H1 (cell line): ENCODE measurements at regions not wholly inside any gene's neighbourhood (a gene's known extent, or its start where the extent isn't known, plus 50 kb on each side); places are given as distances from the start of the nearest gene placed in this dataset.

Experiments used
- CTCF ChIA-PET: fragments of 300-600 bp; sonication (Branson Sonifier 250); formaldehyde crosslinking; loops from one replicate; lab custom pipeline; 2021; ENCODE audit not compliant: partially characterized antibody; lab: Charles Lee
- POLR2A ChIA-PET: fragments of 300-600 bp; sonication (Branson Sonifier 250); formaldehyde crosslinking; loops from one replicate; lab custom pipeline; 2021; ENCODE audit warnings: inconsistent platforms; ENCODE audit not compliant: partially characterized antibody; lab: Charles Lee
- DNase-seq, 2 experiments: peaks; one replicate each; pipeline versions ENCODE4 v3.0.0 to v3.0.0-alpha.2; 2010 to 2022; ENCODE audit warnings: low spot score in 2 of 2, low read depth in 1 of 2, mixed read lengths in 1 of 2
- FAIRE-seq: peaks from 2 replicates; lab custom pipeline; 2011; peaks lifted over from hg19 to GRCh38; lab: Jason Lieb, UNC
- H2AFZ ChIP-seq: 2 replicates; pipeline ENCODE4 v1.8.1; 2012; ENCODE audit warnings: low read length, inconsistent platforms
- H2AK5ac ChIP-seq: 2 replicates; pipeline ENCODE4 v1.6.1; 2013; ENCODE audit warnings: low read depth, low read length
- H2BK120ac ChIP-seq: replicated peaks from 2 replicates; pipeline ENCODE3; 2013; ENCODE audit warnings: low read depth, low read length, inconsistent platforms
- H2BK12ac ChIP-seq: 2 replicates; pipeline ENCODE4 v1.6.1; 2013; ENCODE audit warnings: low read depth, low read length
- H2BK15ac ChIP-seq: 2 replicates; pipeline ENCODE4 v1.6.1; 2013; ENCODE audit warnings: low read length
- H2BK20ac ChIP-seq: 2 replicates; pipeline ENCODE4 v1.6.1; 2013; ENCODE audit warnings: low read length
- H2BK5ac ChIP-seq: 2 replicates; pipeline ENCODE4 v1.6.1; 2013; ENCODE audit warnings: low read depth, low read length
- H3K14ac ChIP-seq: 2 replicates; pipeline ENCODE4 v1.6.1; 2013; ENCODE audit warnings: inconsistent platforms; ENCODE audit not compliant: insufficient read length
- H3K18ac ChIP-seq: 2 replicates; pipeline ENCODE4 v1.6.1; 2013; ENCODE audit warnings: low read length; ENCODE audit errors: extremely low read depth
- H3K23ac ChIP-seq: 2 replicates; pipeline ENCODE4 v1.6.1; 2013; ENCODE audit warnings: inconsistent platforms; ENCODE audit not compliant: insufficient read length
- H3K23me2 ChIP-seq: 2 replicates; pipeline ENCODE4 v1.6.1; 2013; ENCODE audit warnings: low read depth, low read length
- H3K27ac ChIP-seq: 2 replicates; pipeline ENCODE4 v1.6.1; 2011; ENCODE audit warnings: low read depth, low read length, inconsistent platforms
- H3K27me3 ChIP-seq, 4 experiments: replicated peaks in 1 of 4; 1 replicate in 1 of 4; 2 replicates in 3 of 4; pipeline versions ENCODE4 v1.6.1 to v1.8.1; 2011 to 2013; ENCODE audit warnings: low read length in 3 of 4, mild to moderate bottlenecking in 3 of 4, inconsistent platforms in 2 of 4, mixed read lengths in 2 of 4, moderate library complexity in 1 of 4; ENCODE audit not compliant: control insufficient read depth in 3 of 4, insufficient read depth in 3 of 4; ENCODE audit errors: extremely low read depth in 1 of 4
- H3K36me3 ChIP-seq, 4 experiments: 2 replicates each; pipeline versions ENCODE4 v1.6.1 to v1.8.1; 2011 to 2013; ENCODE audit warnings: mild to moderate bottlenecking in 4 of 4, low read length in 3 of 4, moderate library complexity in 2 of 4, control low read depth in 1 of 4, inconsistent platforms in 1 of 4; ENCODE audit not compliant: insufficient read depth in 4 of 4, control insufficient read depth in 2 of 4
- H3K4ac ChIP-seq: replicated peaks from 2 replicates; pipeline ENCODE3; 2013; ENCODE audit warnings: low read length, low read depth, mixed read lengths, inconsistent platforms; ENCODE audit not compliant: insufficient read length
- H3K4me1 ChIP-seq, 4 experiments: replicated peaks in 1 of 4; 1 replicate in 1 of 4; 2 replicates in 3 of 4; pipeline versions ENCODE4 v1.6.1 to v1.8.1; 2011 to 2013; ENCODE audit warnings: low read length in 3 of 4, inconsistent platforms in 2 of 4, mixed read lengths in 1 of 4; ENCODE audit not compliant: insufficient read depth in 4 of 4, control insufficient read depth in 3 of 4
- H3K4me2 ChIP-seq, 2 experiments: 2 replicates each; pipeline versions ENCODE4 v1.6.1 to v1.8.1; 2011 to 2013; ENCODE audit warnings: low read depth in 2 of 2, low read length in 2 of 2, control low read depth in 1 of 2, inconsistent platforms in 1 of 2, mild to moderate bottlenecking in 1 of 2; ENCODE audit not compliant: insufficient read depth in 1 of 2
- H3K4me3 ChIP-seq, 4 experiments: fragments of 200-600, 300-600 bp in 1 of 4; sonication (generic), shearing (Covaris generic), sonication (Bioruptor Twin) in 1 of 4; 2 replicates each; pipeline versions ENCODE4 v1.5.1 to v1.8.1; 2011 to 2016; ENCODE audit warnings: low read length in 4 of 4, low read depth in 3 of 4, control low read depth in 2 of 4, inconsistent platforms in 2 of 4, mild to moderate bottlenecking in 2 of 4, mixed read lengths in 1 of 4, moderate library complexity in 1 of 4; ENCODE audit not compliant: insufficient read depth in 2 of 4; ENCODE audit errors: extremely low read depth in 1 of 4
- H3K56ac ChIP-seq: replicated peaks from 2 replicates; pipeline ENCODE3; 2013; ENCODE audit warnings: low read depth, mild to moderate bottlenecking, mixed read lengths, low read length, inconsistent platforms; ENCODE audit not compliant: insufficient read length
- H3K79me1 ChIP-seq: 2 replicates; pipeline ENCODE4 v1.6.1; 2013; ENCODE audit warnings: low read depth, low read length, control low read depth
- H3K79me2 ChIP-seq, 2 experiments: 2 replicates each; pipeline versions ENCODE4 v1.6.1 to v1.8.1; 2012 to 2013; ENCODE audit warnings: low read length in 2 of 2, mild to moderate bottlenecking in 2 of 2, inconsistent platforms in 1 of 2; ENCODE audit not compliant: insufficient read depth in 2 of 2, control insufficient read depth in 1 of 2
- H3K9ac ChIP-seq, 4 experiments: replicated peaks in 1 of 4; 1 replicate in 1 of 4; 2 replicates in 3 of 4; pipeline versions ENCODE4 v1.6.1 to v1.8.1; 2011 to 2013; ENCODE audit warnings: low read depth in 3 of 4, low read length in 3 of 4, control low read depth in 2 of 4, mild to moderate bottlenecking in 2 of 4, moderate library complexity in 2 of 4, inconsistent platforms in 1 of 4; ENCODE audit errors: extremely low read depth in 1 of 4
- H3K9me3 ChIP-seq, 2 experiments: 2 replicates each; pipeline versions ENCODE4 v1.6.1 to v1.8.1; 2012 to 2013; ENCODE audit warnings: mild to moderate bottlenecking in 2 of 2, moderate library complexity in 2 of 2, control low read depth in 1 of 2, inconsistent platforms in 1 of 2, low read depth in 1 of 2, low read length in 1 of 2, mixed read lengths in 1 of 2; ENCODE audit not compliant: insufficient read depth in 2 of 2
- H4K20me1 ChIP-seq, 2 experiments: replicated peaks in 1 of 2; 2 replicates each; pipeline versions ENCODE3 to v1.8.1; 2011 to 2013; ENCODE audit warnings: inconsistent platforms in 2 of 2, low read length in 2 of 2, mild to moderate bottlenecking in 1 of 2; ENCODE audit not compliant: insufficient read depth in 2 of 2, control insufficient read depth in 1 of 2
- H4K5ac ChIP-seq: 2 replicates; pipeline ENCODE4 v1.6.1; 2013; ENCODE audit warnings: low read length, low read depth, mixed read lengths, inconsistent platforms; ENCODE audit not compliant: insufficient read length
- H4K8ac ChIP-seq: 2 replicates; pipeline ENCODE4 v1.8.0; 2013; ENCODE audit warnings: mild to moderate bottlenecking, moderate library complexity, low read length, inconsistent platforms; ENCODE audit not compliant: insufficient read depth; ENCODE audit errors: extremely low read depth
- H4K91ac ChIP-seq: replicated peaks from 2 replicates; pipeline ENCODE3; 2013; ENCODE audit warnings: low read length, mixed read lengths, inconsistent platforms; ENCODE audit not compliant: insufficient read length
- CHD1 ChIP-seq: IDR thresholded peaks from 2 replicates; pipeline ENCODE4 v1.6.1; 2012; ENCODE audit warnings: low read depth, low read length, improper control_type of control experiment
- CTBP2 ChIP-seq: IDR thresholded peaks from 2 replicates; pipeline ENCODE4 v1.7.0; 2011; ENCODE audit warnings: borderline replicate concordance, mild to moderate bottlenecking, moderate library complexity, mixed read lengths, low read length; ENCODE audit not compliant: insufficient read depth, insufficient read length
- EZH2 ChIP-seq: fragments of 200-600 bp; sonication (generic); IDR thresholded peaks from 2 replicates; pipeline ENCODE4 v1.7.1; 2012; ENCODE audit warnings: low read depth, mild to moderate bottlenecking, moderate library complexity, low read length, inconsistent platforms; ENCODE audit not compliant: severe bottlenecking
- NANOG ChIP-seq: IDR thresholded peaks from 2 replicates; pipeline ENCODE4 v1.6.1; 2011; ENCODE audit warnings: low read length, low read depth, mild to moderate bottlenecking, inconsistent platforms; ENCODE audit not compliant: insufficient read depth, poor library complexity, severe bottlenecking
- POLR2A ChIP-seq, 2 experiments: IDR thresholded peaks; 1 replicate in 1 of 2; 2 replicates in 1 of 2; pipeline ENCODE4 v1.6.1; 2011; ENCODE audit warnings: low read depth in 2 of 2, low read length in 2 of 2, mild to moderate bottlenecking in 2 of 2; ENCODE audit errors: control extremely low read depth in 1 of 2
- POU5F1 ChIP-seq: IDR thresholded peaks from 2 replicates; pipeline ENCODE4 v1.6.1; 2011; ENCODE audit warnings: low read depth, mild to moderate bottlenecking, low read length, moderate library complexity
- RFX5 ChIP-seq: IDR thresholded peaks from 2 replicates; pipeline ENCODE4 v1.6.1; 2011; ENCODE audit warnings: low read depth, low read length, improper control_type of control experiment, borderline replicate concordance
- RXRA ChIP-seq: IDR thresholded peaks from 2 replicates; pipeline ENCODE4 v1.6.1; 2011; ENCODE audit warnings: low read depth, mild to moderate bottlenecking, low read length, moderate library complexity; ENCODE audit not compliant: insufficient read depth
- SIRT6 ChIP-seq: IDR thresholded peaks from one replicate; pipeline ENCODE4 v1.7.1; 2012; ENCODE audit warnings: low read length, inconsistent platforms
- TBP ChIP-seq: IDR thresholded peaks from 2 replicates; pipeline ENCODE4 v1.6.1; 2011; ENCODE audit warnings: low read depth, low read length, improper control_type of control experiment

DNA sequence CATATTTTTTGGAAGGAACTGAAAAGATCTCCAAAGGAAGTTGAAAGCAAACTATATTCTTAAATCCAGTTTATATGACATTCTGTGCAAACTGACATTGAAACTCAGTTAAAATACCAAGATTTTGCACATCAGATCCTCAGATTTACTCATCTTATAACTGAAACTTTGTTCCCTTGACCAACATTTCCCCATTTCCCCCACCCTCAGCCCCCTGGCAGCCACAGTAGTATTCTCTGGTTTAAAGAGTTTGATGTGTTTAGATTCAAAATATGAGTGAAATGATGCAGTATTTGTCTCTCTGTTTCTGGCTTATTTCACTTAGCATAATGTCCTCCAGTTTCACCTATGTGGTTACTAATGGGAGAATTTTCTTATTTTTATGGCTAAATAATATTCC is 99.2 kb upstream of the ITGA4 start:
- H4K20me1 ChIP-seq = no peaks in the 10 kb centered on the region
- no peak overlapping the region for H2BK120ac ChIP-seq
- DNase-seq (no peak), FAIRE-seq (no peak)
- H3K79me1 ChIP-seq = no peaks in the 10 kb centered on the region
- TF ChIP-seq TBP = no peak
- no peak for TF ChIP-seq EZH2
- no peak for TF ChIP-seq SIRT6
- no peak for TF ChIP-seq RFX5
- TF ChIP-seq NANOG = no peak
- TF ChIP-seq POU5F1 = no peak
- no peak for TF ChIP-seq POLR2A (IDR thresholded peaks at IDR 0.05; ENCODE audit: control extremely low read depth in 1 of 2, low read depth in 2 of 2, low read length in 2 of 2)
- no peak for TF ChIP-seq CTBP2
- no peak for TF ChIP-seq CHD1
- TF ChIP-seq RXRA = no peak
- H3K18ac ChIP-seq = no peak overlapping the region
- ChIA-PET POLR2A (no interaction called here), CTCF (no interaction called here)
- H3K4me1 ChIP-seq = no peaks in the 10 kb centered on the region
- no peak overlapping the region for H3K4me2 ChIP-seq
- H3K9ac ChIP-seq = no peak overlapping the region
- H3K79me2 ChIP-seq = no peaks in the 10 kb centered on the region
- no peak overlapping the region for H2BK5ac ChIP-seq
- H3K4me3 ChIP-seq = no peak overlapping the region
- H3K23me2 ChIP-seq = no peaks in the 10 kb centered on the region
- no peak overlapping the region for H3K56ac ChIP-seq
- no peak overlapping the region for H2BK20ac ChIP-seq
- H2BK15ac ChIP-seq = no peak overlapping the region
- H2AK5ac ChIP-seq = no peak overlapping the region
- no peak overlapping the region for H3K14ac ChIP-seq
- H4K5ac ChIP-seq = no peak overlapping the region
- no peaks in the 10 kb centered on the region for H3K9me3 ChIP-seq
- H3K4ac ChIP-seq = no peak overlapping the region
- no peak overlapping the region for H4K91ac ChIP-seq
- no peak overlapping the region for H2BK12ac ChIP-seq
- H3K36me3 ChIP-seq = no peaks in the 10 kb centered on the region
- H3K27ac ChIP-seq = no peak overlapping the region
- H3K27me3 ChIP-seq = no peaks in the 10 kb centered on the region
- no peak overlapping the region for H3K23ac ChIP-seq
- H2AFZ ChIP-seq = no peak overlapping the region
- H4K8ac ChIP-seq = no peak overlapping the region
